ENCODE measurements at regions not wholly inside any gene's neighbourhood (a gene's known extent, or its start where the extent isn't known, plus 50 kb on each side); places are given as distances from the start of the nearest gene placed in this dataset.

GRCh38 chr2:184425083-184425482 is 173.2 kb upstream of the ZNF804A start:
- FAIRE-seq: no peak
- no peak for DNase-seq (ENCODE audit: low read depth, low spot score)

DNA sequence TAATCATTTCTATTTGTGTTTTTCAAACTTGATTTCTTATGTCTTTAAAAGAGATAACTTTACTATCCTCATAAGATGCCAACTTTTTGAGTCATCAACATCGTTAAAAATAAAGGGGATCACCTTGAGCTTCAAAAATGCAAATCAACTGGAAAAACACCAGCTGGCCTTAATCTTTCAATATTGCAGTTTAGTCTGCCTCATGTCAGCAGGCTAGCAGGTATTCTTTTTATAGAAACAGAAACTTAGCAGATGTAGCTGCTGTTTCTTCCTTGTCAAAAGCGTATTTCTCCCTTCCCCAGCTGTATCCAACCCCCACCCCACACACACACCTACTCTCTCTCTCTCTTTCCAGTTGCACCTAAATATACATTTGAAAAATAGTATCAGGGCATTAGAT is 154.1 kb upstream of the ZNF804A start:
- Histone ChIP-seq H3K79me2 (ENCODE audit: control insufficient read depth, insufficient read depth, low read length) (no peaks in the 10 kb centered on the region), H3K4me3 (ENCODE audit: control insufficient read depth in 2 of 3, extremely low read depth in 1 of 3, insufficient read depth in 2 of 3, low read depth in 1 of 3, low read length in 3 of 3) (no peak overlapping the region), H3K4me1 (ENCODE audit: control insufficient read depth, extremely low read depth, insufficient read depth, low read length) (no peaks in the 10 kb centered on the region), H3K9me3 (ENCODE audit: control insufficient read depth, low read depth, low read length) (no peaks in the 10 kb centered on the region), H3K4me2 (ENCODE audit: control insufficient read depth, extremely low read depth, insufficient read depth, low read depth, low read length) (no peak overlapping the region), H3K27ac (ENCODE audit: control insufficient read depth, insufficient read depth, low read length) (no peak overlapping the region), H3K36me3 (ENCODE audit: control insufficient read depth in 2 of 2, extremely low read depth in 1 of 2, insufficient read depth in 2 of 2, low read length in 2 of 2) (no peaks in the 10 kb centered on the region), H3K9ac (ENCODE audit: control insufficient read depth, extremely low read depth, insufficient read depth, low read length) (no peak overlapping the region), H2AFZ (ENCODE audit: control insufficient read depth, low read length) (no peak overlapping the region), H3K27me3 (ENCODE audit: control insufficient read depth, extremely low read depth, insufficient read depth, low read length) (no peaks in the 10 kb centered on the region), H4K20me1 (ENCODE audit: control insufficient read depth, extremely low read depth, insufficient read depth, low read length) (no peaks in the 10 kb centered on the region), H3K9me1 (ENCODE audit: control insufficient read depth, extremely low read depth, insufficient read depth, low read length) (no peaks in the 10 kb centered on the region)
- TF ChIP-seq, protein P1, sequence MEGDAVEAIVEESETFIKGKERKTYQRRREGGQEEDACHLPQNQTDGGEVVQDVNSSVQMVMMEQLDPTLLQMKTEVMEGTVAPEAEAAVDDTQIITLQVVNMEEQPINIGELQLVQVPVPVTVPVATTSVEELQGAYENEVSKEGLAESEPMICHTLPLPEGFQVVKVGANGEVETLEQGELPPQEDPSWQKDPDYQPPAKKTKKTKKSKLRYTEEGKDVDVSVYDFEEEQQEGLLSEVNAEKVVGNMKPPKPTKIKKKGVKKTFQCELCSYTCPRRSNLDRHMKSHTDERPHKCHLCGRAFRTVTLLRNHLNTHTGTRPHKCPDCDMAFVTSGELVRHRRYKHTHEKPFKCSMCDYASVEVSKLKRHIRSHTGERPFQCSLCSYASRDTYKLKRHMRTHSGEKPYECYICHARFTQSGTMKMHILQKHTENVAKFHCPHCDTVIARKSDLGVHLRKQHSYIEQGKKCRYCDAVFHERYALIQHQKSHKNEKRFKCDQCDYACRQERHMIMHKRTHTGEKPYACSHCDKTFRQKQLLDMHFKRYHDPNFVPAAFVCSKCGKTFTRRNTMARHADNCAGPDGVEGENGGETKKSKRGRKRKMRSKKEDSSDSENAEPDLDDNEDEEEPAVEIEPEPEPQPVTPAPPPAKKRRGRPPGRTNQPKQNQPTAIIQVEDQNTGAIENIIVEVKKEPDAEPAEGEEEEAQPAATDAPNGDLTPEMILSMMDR (optimal IDR thresholded peaks at IDR 0.05 in 1 of 3, IDR thresholded peaks at IDR 0.05 in 1 of 3, conservative IDR thresholded peaks at IDR 0.05 in 1 of 3; ENCODE audit: extremely low read depth in 1 of 3, insufficient read depth in 2 of 3, low read length in 3 of 3): no peak
- no peak for TF ChIP-seq EZH2 (IDR thresholded peaks at IDR 0.05; ENCODE audit: low read length)
- dilution Hi-C loops (cut with MboI; ENCODE audit: extremely low pct_ligation_motif_present, low sequenced_read_pairs): no loop called here
- DNase-seq (ENCODE audit: low read depth, low spot score) (no peak), FAIRE-seq (no peak)

More at GRCh38 chr2:184425083-184425482, 173.2 kb upstream of the ZNF804A start:
- dilution Hi-C loops (cut with MboI; ENCODE audit: extremely low pct_ligation_motif_present, low sequenced_read_pairs): no loop called here
- no peaks in the 10 kb centered on the region for H3K36me3 ChIP-seq (ENCODE audit: control insufficient read depth in 2 of 2, extremely low read depth in 1 of 2, insufficient read depth in 2 of 2, low read length in 2 of 2)
- no peaks in the 10 kb centered on the region for H3K9me1 ChIP-seq (ENCODE audit: control insufficient read depth, extremely low read depth, insufficient read depth, low read length)
- TF ChIP-seq, protein P1 (optimal IDR thresholded peaks at IDR 0.05 in 1 of 3, IDR thresholded peaks at IDR 0.05 in 1 of 3, conservative IDR thresholded peaks at IDR 0.05 in 1 of 3; ENCODE audit: extremely low read depth in 1 of 3, insufficient read depth in 2 of 3, low read length in 3 of 3): no peak
- TF ChIP-seq EZH2 (IDR thresholded peaks at IDR 0.05; ENCODE audit: low read length): no peak
- H3K9me3 ChIP-seq (ENCODE audit: control insufficient read depth, low read depth, low read length): no peaks in the 10 kb centered on the region
- no peak overlapping the region for H3K4me3 ChIP-seq (ENCODE audit: control insufficient read depth in 2 of 3, extremely low read depth in 1 of 3, insufficient read depth in 2 of 3, low read depth in 1 of 3, low read length in 3 of 3)
- no peaks in the 10 kb centered on the region for H3K27me3 ChIP-seq (ENCODE audit: control insufficient read depth, extremely low read depth, insufficient read depth, low read length)
- no peak overlapping the region for H3K4me2 ChIP-seq (ENCODE audit: control insufficient read depth, extremely low read depth, insufficient read depth, low read depth, low read length)
- no peaks in the 10 kb centered on the region for H3K4me1 ChIP-seq (ENCODE audit: control insufficient read depth, extremely low read depth, insufficient read depth, low read length)
- no peak overlapping the region for H3K27ac ChIP-seq (ENCODE audit: control insufficient read depth, insufficient read depth, low read length)
- H3K9ac ChIP-seq (ENCODE audit: control insufficient read depth, extremely low read depth, insufficient read depth, low read length): no peak overlapping the region
- no peaks in the 10 kb centered on the region for H4K20me1 ChIP-seq (ENCODE audit: control insufficient read depth, extremely low read depth, insufficient read depth, low read length)
- no peaks in the 10 kb centered on the region for H3K79me2 ChIP-seq (ENCODE audit: control insufficient read depth, insufficient read depth, low read length)
- H2AFZ ChIP-seq (ENCODE audit: control insufficient read depth, low read length): no peak overlapping the region

Data from keratinocyte (primary cell).